ENCODE measurements at regions not wholly inside any gene's neighbourhood (a gene's known extent, or its start where the extent isn't known, plus 50 kb on each side); places are given as distances from the start of the nearest gene placed in this dataset.

- TF ChIP-seq CTCF (IDR thresholded peaks at IDR 0.05) (no peak), POLR2A (IDR thresholded peaks at IDR 0.05) (no peak)
Measured at GRCh38 chr3:8238432-8238831, 263.2 kb upstream of the LMCD1 start.

All from heart left ventricle (tissue), 13 donors.